ENCODE measurements at regions not wholly inside any gene's neighbourhood (a gene's known extent, or its start where the extent isn't known, plus 50 kb on each side); places are given as distances from the start of the nearest gene placed in this dataset.
"Not testable (repeated sequence)": the region's sequence is repeated elsewhere in the genome, so short reads cannot be mapped to it uniquely, and the experiment has no call there.

GRCh38 chr1:90356101-90356500 lies 361.0 kb downstream of the BARHL2 start:
- DNase-seq (ENCODE audit: low read depth in 4 of 6, low spot score in 6 of 6), result no peak
- Histone ChIP-seq H3K9me3 (ENCODE audit: control insufficient read depth, insufficient read depth, low read length) (no peaks in the 10 kb centered on the region), H3K27me3 (ENCODE audit: control insufficient read depth, insufficient read depth, low read length) (no peaks in the 10 kb centered on the region), H3K36me3 (ENCODE audit: control insufficient read depth, insufficient read depth, low read length) (no peaks in the 10 kb centered on the region), H3K4me3 (ENCODE audit: low read depth, low read length) (no peak overlapping the region), H3K4me1 (ENCODE audit: control insufficient read depth, insufficient read depth, low read length) (no peaks in the 10 kb centered on the region), H3K27ac (ENCODE audit: low read depth, low read length) (no peak overlapping the region)
- WGBS (ENCODE audit: insufficient coverage), result no CpG with 5 or more reads among the region's 3 CpGs

GRCh38 chr1:90354704-90355103 lies 359.8 kb downstream of the ZNF326 start:
- Histone ChIP-seq H3K4me3 (ENCODE audit: low read depth, low read length) (no peak overlapping the region), H3K27ac (ENCODE audit: low read depth, low read length) (no peak overlapping the region), H3K27me3 (ENCODE audit: control insufficient read depth, insufficient read depth, low read length) (no peaks in the 10 kb centered on the region), H3K36me3 (ENCODE audit: control insufficient read depth, insufficient read depth, low read length) (no peaks in the 10 kb centered on the region), H3K9me3 (ENCODE audit: control insufficient read depth, insufficient read depth, low read length) (no peaks in the 10 kb centered on the region), H3K4me1 (ENCODE audit: control insufficient read depth, insufficient read depth, low read length) (no peaks in the 10 kb centered on the region)
- WGBS (ENCODE audit: insufficient coverage), result 90% methylated on average over 2 of the region's 2 CpGs
- peak in 1 of 6 donors; percentile 42 for DNase-seq (ENCODE audit: low read depth in 4 of 6, low spot score in 6 of 6)

- no peak for DNase-seq (ENCODE audit: low read depth in 4 of 6, low spot score in 6 of 6)
- 86% methylated on average over 1 of the region's 2 CpGs for WGBS (ENCODE audit: insufficient coverage)
- Histone ChIP-seq H3K9me3 (ENCODE audit: control insufficient read depth, insufficient read depth, low read length) (no peaks in the 10 kb centered on the region), H3K27me3 (ENCODE audit: control insufficient read depth, insufficient read depth, low read length) (no peaks in the 10 kb centered on the region), H3K4me3 (ENCODE audit: low read depth, low read length) (no peak overlapping the region), H3K27ac (ENCODE audit: low read depth, low read length) (no peak overlapping the region), H3K4me1 (ENCODE audit: control insufficient read depth, insufficient read depth, low read length) (no peaks in the 10 kb centered on the region), H3K36me3 (ENCODE audit: control insufficient read depth, insufficient read depth, low read length) (no peaks in the 10 kb centered on the region)
Measured at GRCh38 chr1:90351019-90351418, 356.1 kb downstream of the ZNF326 start.

GRCh38 chr1:90349510-90349909 lies 354.6 kb downstream of the ZNF326 start:
- H3K27ac ChIP-seq (ENCODE audit: low read depth, low read length), result no peak overlapping the region
- no peaks in the 10 kb centered on the region for H3K27me3 ChIP-seq (ENCODE audit: control insufficient read depth, insufficient read depth, low read length)
- WGBS (ENCODE audit: insufficient coverage), result 90% methylated on average over 4 of the region's 4 CpGs
- H3K4me1 ChIP-seq (ENCODE audit: control insufficient read depth, insufficient read depth, low read length), result no peaks in the 10 kb centered on the region
- no peak for DNase-seq (ENCODE audit: low read depth in 4 of 6, low spot score in 6 of 6)
- H3K36me3 ChIP-seq (ENCODE audit: control insufficient read depth, insufficient read depth, low read length), result no peaks in the 10 kb centered on the region
- H3K9me3 ChIP-seq (ENCODE audit: control insufficient read depth, insufficient read depth, low read length), result no peaks in the 10 kb centered on the region
- H3K4me3 ChIP-seq (ENCODE audit: low read depth, low read length), result no peak overlapping the region

GRCh38 chr1:90348934-90349333 lies 354.0 kb downstream of the ZNF326 start:
- no peaks in the 10 kb centered on the region for H3K36me3 ChIP-seq (ENCODE audit: control insufficient read depth, insufficient read depth, low read length)
- no CpG with 5 or more reads among the region's 1 CpG for WGBS (ENCODE audit: insufficient coverage)

GRCh38 chr1:90348459-90348858 lies 353.5 kb downstream of the ZNF326 start:
- WGBS (ENCODE audit: insufficient coverage), result 92% methylated on average over 2 of the region's 2 CpGs
- H3K4me3 ChIP-seq (ENCODE audit: low read depth, low read length); H3K27ac ChIP-seq (ENCODE audit: low read depth, low read length); H3K9me3 ChIP-seq (ENCODE audit: control insufficient read depth, insufficient read depth, low read length); H3K27me3 ChIP-seq (ENCODE audit: control insufficient read depth, insufficient read depth, low read length); H3K4me1 ChIP-seq (ENCODE audit: control insufficient read depth, insufficient read depth, low read length); DNase-seq (ENCODE audit: low read depth in 4 of 6, low spot score in 6 of 6); H3K36me3 ChIP-seq (ENCODE audit: control insufficient read depth, insufficient read depth, low read length): not testable (repeated sequence)

More at GRCh38 chr1:90348934-90349333, 354.0 kb downstream of the ZNF326 start:
- DNase-seq (ENCODE audit: low read depth in 4 of 6, low spot score in 6 of 6), result no peak
- Histone ChIP-seq H3K27ac (ENCODE audit: low read depth, low read length) (no peak overlapping the region), H3K4me1 (ENCODE audit: control insufficient read depth, insufficient read depth, low read length) (no peaks in the 10 kb centered on the region), H3K9me3 (ENCODE audit: control insufficient read depth, insufficient read depth, low read length) (no peaks in the 10 kb centered on the region), H3K4me3 (ENCODE audit: low read depth, low read length) (no peak overlapping the region), H3K27me3 (ENCODE audit: control insufficient read depth, insufficient read depth, low read length) (no peaks in the 10 kb centered on the region)

GRCh38 chr1:90347366-90347765 lies 352.5 kb downstream of the ZNF326 start:
- Histone ChIP-seq H3K27ac (ENCODE audit: low read depth, low read length) (no peak overlapping the region), H3K36me3 (ENCODE audit: control insufficient read depth, insufficient read depth, low read length) (no peaks in the 10 kb centered on the region), H3K4me1 (ENCODE audit: control insufficient read depth, insufficient read depth, low read length) (no peaks in the 10 kb centered on the region), H3K9me3 (ENCODE audit: control insufficient read depth, insufficient read depth, low read length) (no peaks in the 10 kb centered on the region), H3K4me3 (ENCODE audit: low read depth, low read length) (no peak overlapping the region), H3K27me3 (ENCODE audit: control insufficient read depth, insufficient read depth, low read length) (no peaks in the 10 kb centered on the region)
- WGBS (ENCODE audit: insufficient coverage), result no CpG with 5 or more reads among the region's 1 CpG
- no peak for DNase-seq (ENCODE audit: low read depth in 4 of 6, low spot score in 6 of 6)

- no peaks in the 10 kb centered on the region for H3K36me3 ChIP-seq (ENCODE audit: control insufficient read depth, insufficient read depth, low read length)
- no peaks in the 10 kb centered on the region for H3K9me3 ChIP-seq (ENCODE audit: control insufficient read depth, insufficient read depth, low read length)
- H3K27me3 ChIP-seq (ENCODE audit: control insufficient read depth, insufficient read depth, low read length), result no peaks in the 10 kb centered on the region
- H3K4me1 ChIP-seq (ENCODE audit: control insufficient read depth, insufficient read depth, low read length), result no peaks in the 10 kb centered on the region
- DNase-seq (ENCODE audit: low read depth in 4 of 6, low spot score in 6 of 6), result no peak
- no peak overlapping the region for H3K27ac ChIP-seq (ENCODE audit: low read depth, low read length)
- no CpG with 5 or more reads among the region's 2 CpGs for WGBS (ENCODE audit: insufficient coverage)
- no peak overlapping the region for H3K4me3 ChIP-seq (ENCODE audit: low read depth, low read length)
Measured at GRCh38 chr1:90346757-90347156, 351.8 kb downstream of the ZNF326 start.

GRCh38 chr1:90346349-90346748 lies 351.4 kb downstream of the ZNF326 start:
- H3K4me3 ChIP-seq (ENCODE audit: low read depth, low read length), result no peak overlapping the region
- H3K4me1 ChIP-seq (ENCODE audit: control insufficient read depth, insufficient read depth, low read length), result no peaks in the 10 kb centered on the region
- H3K9me3 ChIP-seq (ENCODE audit: control insufficient read depth, insufficient read depth, low read length), result no peaks in the 10 kb centered on the region
- H3K27ac ChIP-seq (ENCODE audit: low read depth, low read length), result no peak overlapping the region
- DNase-seq (ENCODE audit: low read depth in 4 of 6, low spot score in 6 of 6), result no peak
- 100% methylated on average over 1 of the region's 1 CpG for WGBS (ENCODE audit: insufficient coverage)
- H3K36me3 ChIP-seq (ENCODE audit: control insufficient read depth, insufficient read depth, low read length), result no peaks in the 10 kb centered on the region
- no peaks in the 10 kb centered on the region for H3K27me3 ChIP-seq (ENCODE audit: control insufficient read depth, insufficient read depth, low read length)

GRCh38 chr1:90344963-90345730 lies 350.2 kb downstream of the ZNF326 start:
- Histone ChIP-seq H3K27me3 (ENCODE audit: control insufficient read depth, insufficient read depth, low read length) (no peaks in the 10 kb centered on the region), H3K27ac (ENCODE audit: low read depth, low read length) (no peak overlapping the region), H3K9me3 (ENCODE audit: control insufficient read depth, insufficient read depth, low read length) (no peaks in the 10 kb centered on the region), H3K4me3 (ENCODE audit: low read depth, low read length) (no peak overlapping the region), H3K36me3 (ENCODE audit: control insufficient read depth, insufficient read depth, low read length) (no peaks in the 10 kb centered on the region), H3K4me1 (ENCODE audit: control insufficient read depth, insufficient read depth, low read length) (no peaks in the 10 kb centered on the region)
- no peak for DNase-seq (ENCODE audit: low read depth in 4 of 6, low spot score in 6 of 6)
- WGBS (ENCODE audit: insufficient coverage), result no CpG with 5 or more reads among the region's 1 CpG
